Fibroblast of skin of left biceps (primary cell): ENCODE measurements at regions not wholly inside any gene's neighbourhood (a gene's known extent, or its start where the extent isn't known, plus 50 kb on each side); places are given as distances from the start of the nearest gene placed in this dataset.

ENCODE experiments used
- DNase-seq, 2 experiments: peaks; one replicate each; pipeline ENCODE4 v3.0.0-alpha.2; 2013; ENCODE audit warnings: low read depth in 2 of 2

GRCh38 chr4:44098973-44099372, 349.6 kb downstream of the KCTD8 start:
- no peak for DNase-seq

GRCh38 chr4:44100456-44100855, 348.2 kb downstream of the KCTD8 start:
- DNase-seq: no peak

- no peak for DNase-seq
These were observed 329.5 kb downstream of the KCTD8 start for GRCh38 chr4:44118971-44119680.

GRCh38 chr4:44120646-44121045, 328.0 kb downstream of the KCTD8 start:
- no peak for DNase-seq

- DNase-seq: no peak
These were observed 327.4 kb downstream of the KCTD8 start for GRCh38 chr4:44121210-44121609.
